NCI-H2227 (cell line): ENCODE measurements at regions not wholly inside any gene's neighbourhood (a gene's known extent, or its start where the extent isn't known, plus 50 kb on each side); places are given as distances from the start of the nearest gene placed in this dataset.

ENCODE experiments used
- DNase-seq: peaks from one replicate; lab custom pipeline; 2025; ENCODE audit not compliant: unreplicated experiment; lab: John Stamatoyannopoulos, UW

DNA sequence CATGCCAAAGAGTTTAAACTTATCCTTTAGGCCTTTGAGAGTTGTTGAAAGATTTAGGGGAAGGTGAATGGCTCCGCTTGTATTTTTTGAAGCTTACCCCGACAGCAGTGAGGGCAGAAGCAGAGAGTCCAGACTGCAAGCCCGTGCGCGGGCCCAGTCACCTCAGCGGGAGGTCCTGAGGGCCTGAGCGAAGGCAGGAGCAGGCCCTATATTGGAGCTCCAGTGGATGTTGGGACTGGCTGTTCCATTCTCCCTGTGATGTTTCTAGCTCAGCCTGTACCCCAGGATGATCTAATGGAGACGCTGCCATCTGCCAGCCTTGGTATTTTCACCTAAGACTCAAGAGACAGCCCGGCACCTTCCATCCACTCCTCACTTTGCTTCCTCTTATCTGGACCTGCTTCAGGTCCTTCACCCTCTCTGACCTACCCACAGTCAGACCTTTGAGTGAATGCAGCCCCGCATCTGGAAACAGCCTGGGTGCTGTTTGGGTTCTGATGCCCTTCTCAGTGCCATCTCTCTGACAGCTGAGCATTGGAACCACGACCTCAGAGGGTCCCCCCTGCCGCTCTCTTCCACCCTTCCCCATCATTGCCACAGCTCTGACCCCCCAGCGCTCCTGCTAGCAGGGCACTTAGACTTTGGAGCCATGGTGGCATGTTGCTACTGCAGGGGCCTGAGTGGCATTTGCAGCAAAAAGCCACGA, 628.2 kb upstream of the CADM1 start:
- no peak for DNase-seq

DNA sequence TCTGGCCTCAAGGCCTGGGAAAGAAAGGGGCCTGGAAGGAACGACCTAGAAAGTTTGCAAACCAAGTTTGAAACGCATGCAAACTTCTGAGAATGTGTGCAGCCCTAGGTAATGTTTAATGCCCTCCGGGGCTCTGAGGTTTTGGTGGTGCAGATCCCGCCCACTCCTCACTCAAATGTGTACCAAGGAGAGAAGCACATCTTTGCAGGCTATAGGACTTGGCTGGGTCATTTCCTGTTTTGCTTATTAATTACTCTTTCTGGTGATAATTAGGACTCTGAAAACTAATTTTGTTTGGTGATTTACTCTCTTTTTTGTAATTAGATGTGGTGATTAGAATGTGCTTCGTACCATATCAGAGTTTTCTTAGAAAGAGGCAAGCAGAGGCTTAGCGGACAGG, 625.9 kb upstream of the CADM1 start:
- DNase-seq, result no peak

DNA sequence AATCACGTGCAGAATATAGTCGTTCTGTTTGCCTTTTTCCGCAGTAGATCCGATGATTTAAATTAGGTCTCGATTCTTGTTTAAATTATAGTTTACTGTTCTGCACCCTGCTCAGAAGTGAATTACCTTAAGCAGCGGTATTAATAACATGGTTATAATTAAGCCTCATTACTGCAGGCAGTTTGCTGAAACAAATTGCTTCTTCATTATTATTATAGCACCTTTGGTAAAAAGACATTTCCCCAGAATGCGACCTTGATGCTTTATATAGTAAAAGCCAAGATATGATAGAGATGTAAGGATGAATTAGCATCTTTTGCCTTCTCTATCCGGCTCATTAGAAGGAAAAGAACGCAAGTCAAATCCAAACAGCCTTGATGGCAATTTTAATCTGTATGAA, 625.2 kb upstream of the CADM1 start:
- DNase-seq, result no peak

DNA sequence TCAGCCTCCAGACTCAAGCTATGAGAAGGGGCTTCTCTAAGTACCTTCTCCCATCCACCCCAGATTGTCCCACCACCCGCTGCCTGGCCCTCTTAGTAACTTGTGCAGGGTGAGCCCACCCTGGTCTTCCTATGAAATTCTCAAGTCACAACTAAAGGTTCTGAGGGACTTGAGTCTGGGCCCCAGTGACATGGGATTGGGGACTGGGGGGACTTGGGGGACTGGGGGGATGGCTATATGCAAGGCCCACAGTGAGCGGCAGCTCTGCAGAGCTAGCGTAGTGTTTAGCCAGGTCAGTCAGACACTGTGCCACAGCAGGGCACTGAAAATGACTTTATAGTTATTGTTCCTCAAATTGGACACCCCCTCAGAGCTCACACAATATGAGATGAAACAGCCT, 622.3 kb upstream of the CADM1 start:
- DNase-seq, result no peak

DNA sequence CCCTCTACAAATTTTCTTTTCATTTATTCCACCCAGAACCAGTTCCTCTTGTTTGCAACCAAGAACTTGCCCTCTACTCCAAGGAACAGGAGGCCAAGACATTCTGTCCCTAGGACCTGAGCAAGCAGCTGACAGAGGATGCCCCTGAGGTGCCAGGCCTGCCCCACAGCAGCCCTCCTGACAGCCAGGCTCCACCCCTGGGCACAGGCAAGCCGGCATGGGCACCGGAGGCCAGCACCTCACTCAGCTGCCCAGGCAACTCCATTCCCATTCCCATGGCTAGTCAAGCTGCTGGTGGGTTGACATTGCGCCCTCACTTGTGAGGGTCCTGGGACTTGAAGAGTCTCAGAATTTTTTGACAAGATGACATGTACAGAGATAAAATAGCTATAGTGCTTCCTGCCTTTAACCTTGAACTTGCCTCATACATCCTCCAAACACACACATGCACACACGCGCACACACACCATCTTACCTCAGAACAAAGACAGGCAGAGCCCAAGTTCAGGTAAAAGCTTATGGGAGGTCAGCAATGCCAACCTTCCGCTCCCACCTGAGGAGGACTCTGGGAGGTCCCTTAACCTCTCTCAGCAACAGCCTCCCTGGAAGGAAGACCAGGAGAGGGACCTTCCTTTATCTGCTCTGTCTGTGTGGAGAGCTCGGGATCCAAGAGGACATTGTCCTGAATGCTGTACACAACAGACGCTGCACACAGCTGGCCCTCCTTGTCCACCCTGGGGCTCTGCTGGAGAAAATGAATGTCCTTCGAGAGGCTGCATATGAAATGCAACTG, 620.9 kb upstream of the CADM1 start:
- DNase-seq, result no peak

DNA sequence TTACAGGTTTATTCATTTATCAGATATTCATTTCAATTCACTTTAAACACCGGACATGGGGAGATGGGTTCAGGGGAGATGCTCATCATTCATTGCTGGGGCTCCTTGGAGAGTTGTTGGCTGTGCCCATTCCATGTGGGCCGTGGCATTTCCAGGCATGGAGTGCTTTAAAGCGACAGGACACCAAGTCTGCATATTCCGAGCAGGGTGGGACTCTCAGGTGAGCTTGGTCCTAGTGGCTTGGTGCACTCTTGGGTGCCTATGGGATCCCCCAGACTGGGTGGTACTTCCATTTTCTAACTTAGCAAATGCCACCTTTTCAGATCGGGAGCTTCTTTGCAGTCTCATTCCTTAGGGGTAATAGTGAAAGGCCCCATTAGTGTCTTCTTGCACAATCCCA, 619.5 kb upstream of the CADM1 start:
- no peak for DNase-seq

DNA sequence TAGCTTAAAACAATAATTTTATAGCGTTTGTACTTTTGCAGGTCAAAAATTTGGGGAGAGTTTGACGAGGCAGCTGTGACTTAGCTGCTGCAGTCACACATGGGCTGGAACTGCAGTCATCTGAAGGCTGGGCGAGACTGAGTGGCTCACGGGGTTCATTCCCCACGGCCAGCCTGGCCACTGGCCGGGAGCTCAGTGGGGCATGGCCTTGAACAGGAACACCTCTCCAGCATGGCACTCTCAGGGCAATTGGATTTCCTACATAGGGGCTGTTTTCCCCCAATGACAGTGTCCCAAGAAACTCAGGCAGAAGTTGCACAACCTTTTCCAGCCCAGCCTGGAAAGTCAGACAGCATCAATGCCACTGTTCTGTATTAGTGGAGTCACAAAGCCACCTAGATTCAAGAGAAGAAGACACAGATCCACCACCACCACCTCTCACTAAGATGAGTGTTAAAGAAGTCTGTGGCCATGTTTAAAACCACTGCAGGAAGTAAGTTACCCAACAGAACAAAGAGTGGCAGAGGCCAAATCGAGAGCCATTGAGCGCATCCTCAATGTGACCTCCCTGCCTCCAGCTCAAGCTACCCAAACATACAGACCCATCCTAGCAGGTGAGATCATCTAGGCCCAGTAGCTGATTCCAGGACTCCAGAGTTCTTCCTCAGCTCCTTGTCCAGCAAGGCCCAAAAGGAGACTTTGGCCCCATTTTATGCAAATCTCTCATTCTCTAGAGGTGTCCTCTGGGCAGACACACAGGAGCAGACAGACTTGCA, 618.7 kb upstream of the CADM1 start:
- no peak for DNase-seq

DNA sequence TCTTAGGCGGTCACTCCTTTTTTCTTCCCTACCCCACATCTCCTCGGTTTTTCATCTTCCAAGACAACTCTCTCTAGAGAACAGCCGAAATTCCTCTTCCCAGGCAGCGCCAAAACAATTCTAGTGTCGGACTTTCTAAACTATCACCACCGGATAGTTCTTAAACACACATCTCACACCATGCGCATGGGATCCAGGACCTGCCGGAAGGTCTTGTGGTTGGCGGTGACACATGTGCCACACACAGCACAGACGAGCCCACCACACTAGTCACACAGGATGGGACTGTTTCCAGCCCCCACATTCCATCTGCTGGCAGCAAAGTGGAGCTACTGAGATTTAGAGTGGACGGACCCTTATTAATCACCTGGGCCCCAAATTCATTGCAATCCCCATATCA, 614.9 kb upstream of the CADM1 start:
- DNase-seq, result no peak

DNA sequence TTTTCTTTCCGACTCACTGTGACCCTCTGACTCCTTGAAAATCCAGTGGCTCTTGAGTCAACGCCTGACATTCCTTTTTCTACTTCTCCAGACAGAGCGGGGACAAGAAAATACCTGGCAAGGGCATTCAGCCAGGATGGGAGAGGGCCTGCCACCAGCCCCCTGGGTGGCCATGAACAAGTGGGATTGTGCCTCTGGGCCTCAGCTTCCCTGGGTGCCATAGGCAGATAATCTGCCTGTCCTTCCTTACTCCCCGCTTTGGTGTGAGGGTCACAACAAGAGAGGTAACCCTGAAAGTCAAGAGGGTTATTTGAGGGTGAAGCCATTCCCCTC, 613.9 kb upstream of the CADM1 start:
- no peak for DNase-seq

DNA sequence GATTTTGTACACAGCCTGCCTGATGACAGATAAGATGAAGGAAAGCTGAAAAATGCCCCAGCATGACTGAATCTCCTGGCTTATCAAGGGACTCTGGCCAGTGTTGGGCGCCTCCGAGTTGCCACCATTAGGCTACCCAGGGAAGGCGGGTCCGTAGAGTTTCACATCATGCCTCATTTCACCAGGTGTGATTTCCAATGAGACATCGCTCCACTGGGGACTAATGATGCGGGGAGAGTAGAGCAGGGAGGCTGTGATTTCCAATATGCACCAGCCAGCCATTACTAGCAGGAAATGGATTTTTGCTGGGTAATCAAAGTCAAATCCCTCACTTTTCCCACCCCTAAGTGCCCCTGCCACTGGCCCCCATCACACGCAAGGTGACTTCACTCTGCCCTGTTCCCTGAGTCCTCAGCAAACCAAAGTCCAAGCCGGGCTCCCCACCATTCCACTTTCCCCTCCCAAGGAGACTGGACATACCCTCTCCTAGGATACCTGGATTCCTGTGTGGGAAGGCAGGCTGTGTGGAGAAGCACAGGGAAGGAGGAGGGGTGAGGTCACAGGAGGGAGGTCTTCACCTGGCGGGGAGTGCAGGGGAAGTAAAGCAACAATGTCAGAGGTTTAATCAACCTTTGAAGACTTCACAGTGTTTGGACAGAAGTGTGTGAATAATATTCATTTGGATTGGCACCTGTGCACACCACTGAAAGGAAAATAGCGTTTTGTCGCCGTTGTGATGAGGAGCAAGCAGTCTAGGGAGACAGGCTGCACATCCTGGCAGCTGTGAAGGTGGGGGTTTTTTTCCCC, 613.3 kb upstream of the CADM1 start:
- no peak for DNase-seq

DNA sequence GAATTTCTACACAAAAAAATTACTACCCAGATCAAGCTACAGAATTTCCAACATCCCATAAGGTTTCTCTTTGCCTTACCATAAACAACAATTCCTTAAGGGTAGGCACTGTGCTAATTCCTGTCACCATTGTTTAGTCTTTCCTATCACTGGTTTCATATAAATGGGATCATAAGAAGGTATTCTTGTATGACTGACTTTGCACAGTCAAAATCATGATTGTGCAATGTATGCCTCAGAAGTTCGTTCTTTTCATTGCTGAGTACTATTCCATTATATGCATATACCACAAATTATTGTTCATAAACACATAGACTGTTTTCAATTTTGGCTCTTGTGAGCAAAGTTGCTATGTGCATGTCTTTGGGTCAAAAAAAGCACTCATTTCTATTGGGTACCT, 611.6 kb upstream of the CADM1 start:
- DNase-seq, result no peak

DNA sequence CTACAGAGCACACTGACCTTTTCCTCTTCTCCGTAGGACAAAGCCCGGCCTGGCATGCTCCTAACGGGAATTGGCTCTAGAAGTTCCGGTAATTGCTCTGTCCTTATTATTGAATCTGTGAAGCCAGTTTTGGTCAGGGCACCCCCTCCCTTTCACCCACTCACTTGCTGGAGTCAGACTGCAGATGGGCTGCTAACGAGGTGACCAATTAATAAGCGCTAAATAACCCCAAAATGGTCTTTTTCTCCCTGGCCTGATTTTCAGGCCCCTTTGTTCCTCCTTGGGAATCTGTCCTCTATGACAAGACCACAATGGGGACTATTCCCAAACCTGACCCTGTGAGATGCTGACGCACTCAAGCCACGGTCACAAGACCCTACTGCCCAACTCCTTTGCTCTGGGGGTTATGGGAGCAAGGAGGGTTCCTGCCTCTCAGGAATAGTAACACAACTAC, 610.0 kb upstream of the CADM1 start:
- DNase-seq, result no peak

DNA sequence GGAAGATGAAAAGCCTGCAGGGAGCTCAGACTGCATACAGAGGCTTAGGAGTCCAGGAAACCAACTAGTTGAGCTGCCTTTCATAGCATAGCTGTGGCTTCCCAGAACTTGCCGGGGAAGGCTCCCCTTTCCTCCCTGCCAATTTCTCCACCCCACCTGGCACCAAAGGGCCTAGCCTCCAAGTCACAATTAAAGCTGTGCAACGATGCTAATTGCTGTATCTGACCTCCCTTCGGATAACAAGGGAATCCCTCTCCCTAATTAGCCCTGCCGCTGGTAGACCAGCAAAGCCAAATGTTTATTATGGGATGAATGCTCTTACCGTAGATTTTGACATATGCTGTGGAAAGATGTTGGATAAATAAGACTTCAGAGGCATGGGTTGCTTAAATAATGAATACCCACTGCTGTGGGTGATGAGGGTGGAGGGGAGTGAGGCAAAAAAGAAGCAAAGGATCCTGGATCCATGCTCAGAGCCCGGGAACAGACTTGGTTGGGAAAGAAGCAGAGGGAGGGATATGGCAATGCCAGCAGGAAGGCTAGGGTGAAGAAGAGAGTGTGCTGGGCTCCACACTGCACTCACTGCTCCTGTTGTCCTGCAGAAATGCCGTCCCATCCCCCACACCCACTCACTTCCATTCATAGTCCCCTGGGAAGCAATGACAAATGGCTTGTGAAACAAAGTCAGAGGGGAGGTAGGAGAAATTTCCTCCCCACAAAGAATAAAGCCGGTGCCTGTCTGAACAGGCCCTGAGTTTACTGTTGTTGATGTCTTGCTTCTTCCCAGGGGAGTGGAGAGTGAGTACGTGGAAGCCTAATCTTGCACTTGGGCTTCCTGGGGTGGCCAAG, 608.1 kb upstream of the CADM1 start:
- DNase-seq, result no peak

DNA sequence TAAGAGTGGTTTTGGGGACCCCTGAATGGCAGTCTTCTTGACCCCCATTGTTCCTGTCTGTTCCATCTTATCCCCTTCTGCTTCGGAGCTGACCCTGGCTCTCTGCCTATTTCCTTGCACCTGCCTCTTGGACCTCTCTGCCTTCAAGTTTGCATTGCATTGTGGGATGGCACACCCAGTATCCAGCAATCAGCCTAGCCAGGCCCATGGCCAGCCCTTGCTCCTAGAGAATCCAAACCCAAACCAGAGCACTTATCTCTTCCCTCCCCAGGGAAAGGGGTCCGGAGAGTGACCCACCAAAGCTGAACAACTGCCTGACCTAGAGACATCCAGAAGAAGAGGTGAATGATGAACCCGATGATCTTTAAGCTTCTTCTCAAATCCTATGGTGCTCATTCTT, 607.3 kb upstream of the CADM1 start:
- no peak for DNase-seq

DNA sequence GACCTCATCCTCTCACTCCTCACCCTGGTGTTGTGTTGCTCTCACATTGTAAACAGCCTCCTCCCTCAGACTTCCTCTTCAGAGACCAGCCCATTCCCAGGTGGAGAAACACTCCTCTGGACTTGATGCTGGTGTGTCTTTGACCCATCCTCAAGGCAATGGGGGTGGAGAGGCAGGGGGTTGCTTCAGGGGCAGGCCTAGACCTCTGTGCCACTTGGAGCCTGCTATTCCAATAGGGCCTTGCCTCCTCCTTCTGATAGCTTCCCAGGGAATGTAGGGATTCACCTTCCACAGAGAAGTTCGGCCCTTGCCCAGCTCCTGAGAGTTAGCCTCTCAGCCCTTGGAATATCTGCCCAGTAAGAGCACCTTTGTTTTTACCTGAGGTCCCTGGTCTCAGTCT, 606.6 kb upstream of the CADM1 start:
- no peak for DNase-seq

DNA sequence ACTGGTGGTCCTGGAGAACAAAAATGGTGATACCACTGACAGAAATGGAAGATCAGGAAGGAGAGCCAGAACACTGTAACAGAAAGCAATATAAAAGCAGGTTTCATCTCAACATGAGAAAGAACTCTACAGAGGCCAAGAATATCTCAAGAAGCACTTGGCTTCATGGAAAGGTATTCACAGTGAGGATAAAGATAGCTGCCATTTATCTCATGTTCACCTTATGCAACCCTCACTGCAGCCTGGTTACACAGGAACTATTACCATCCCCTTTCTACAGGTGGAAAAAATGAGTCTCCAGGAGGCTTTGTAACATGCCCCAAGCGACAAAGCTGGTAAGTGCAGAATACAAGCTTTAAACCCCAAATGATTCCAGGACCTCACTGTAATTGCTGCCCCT, 606.1 kb upstream of the CADM1 start:
- DNase-seq, result no peak

DNA sequence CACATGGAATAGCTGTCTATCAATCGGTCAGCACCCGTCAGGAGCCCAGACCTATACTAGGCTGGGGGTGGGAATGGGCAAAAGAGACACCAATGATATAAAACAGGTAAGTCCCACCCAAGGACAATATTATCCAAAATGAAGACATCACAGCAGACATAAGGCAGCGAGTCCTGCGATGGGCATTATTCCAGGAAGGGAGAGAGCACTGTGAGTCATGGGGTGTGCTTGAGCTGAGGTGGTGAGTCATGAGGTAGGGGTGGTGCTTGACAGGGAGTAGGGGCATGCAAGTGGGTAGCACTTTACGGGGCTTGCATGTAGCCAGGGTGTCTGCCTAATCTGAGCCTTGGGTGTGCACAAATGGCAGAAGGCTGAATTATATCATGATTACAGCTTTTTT, 605.0 kb upstream of the CADM1 start:
- no peak for DNase-seq

DNA sequence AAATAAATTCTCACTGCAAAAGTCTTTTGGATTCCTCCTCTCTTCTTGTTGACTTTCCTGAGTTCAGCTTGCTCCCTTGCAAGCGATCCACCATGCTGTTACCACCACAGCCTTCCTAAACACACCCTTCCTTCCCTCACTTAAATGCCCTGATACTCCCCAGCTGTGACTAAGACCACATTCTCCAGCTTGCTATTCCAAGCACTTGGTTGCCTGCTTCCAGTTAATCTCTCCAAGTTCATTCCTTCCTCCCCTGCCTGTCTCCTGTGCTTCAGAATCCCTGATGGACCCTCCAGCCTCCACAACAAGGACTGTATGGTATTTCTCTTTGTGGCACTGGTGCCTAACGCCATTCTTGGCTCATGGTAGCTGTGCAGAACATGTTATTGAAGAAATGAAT, 603.9 kb upstream of the CADM1 start:
- DNase-seq, result no peak

DNA sequence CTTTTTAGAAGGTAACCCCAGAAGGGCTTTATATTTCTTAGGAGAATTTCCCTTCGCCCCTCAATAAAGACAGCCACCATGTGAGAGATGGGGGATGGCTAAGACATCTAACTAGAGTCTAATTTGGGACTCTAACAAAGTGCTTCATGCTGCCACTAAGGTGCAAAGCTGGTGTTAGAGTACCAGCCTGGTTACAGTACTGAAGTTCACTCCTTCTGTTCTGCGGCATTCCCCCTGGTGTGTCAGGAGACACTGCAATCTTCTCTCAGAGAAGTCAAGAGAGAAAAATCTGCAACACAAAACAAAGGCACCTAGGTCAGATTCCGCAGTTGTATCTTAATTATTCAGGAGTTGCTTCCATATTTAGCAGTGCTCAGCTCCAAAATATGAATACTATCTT, 603.0 kb upstream of the CADM1 start:
- no peak for DNase-seq

DNA sequence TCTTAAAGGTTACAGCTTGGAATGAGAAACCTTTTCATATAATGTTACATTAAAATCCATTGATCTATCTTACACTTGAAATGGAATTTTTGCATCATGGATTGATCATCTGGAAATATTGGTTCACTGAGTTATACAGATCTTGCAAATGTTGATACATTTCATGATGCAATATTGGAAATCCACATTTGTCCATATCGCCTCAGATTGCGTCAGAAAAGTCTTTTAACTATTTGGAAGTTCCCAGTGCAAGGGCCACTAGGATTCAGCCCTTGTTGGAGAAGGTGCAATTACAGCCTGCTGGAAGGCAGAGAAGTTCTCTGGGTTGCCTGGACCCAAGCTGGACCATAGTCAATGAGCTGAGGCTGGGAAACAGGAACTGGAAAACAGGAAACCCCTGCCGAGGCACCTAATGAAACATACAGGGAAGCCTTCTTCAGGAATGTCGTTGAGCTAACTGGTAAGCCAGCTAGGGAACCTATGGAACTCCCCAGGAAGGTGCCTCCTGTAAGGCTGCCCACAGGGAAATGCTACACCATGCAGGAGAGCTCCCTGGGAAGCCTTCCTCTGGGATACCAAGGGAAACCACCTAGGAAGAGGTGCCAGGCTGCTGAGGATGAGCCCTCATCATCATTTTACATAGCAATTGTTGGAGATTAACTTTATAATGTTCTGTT, 600.4 kb upstream of the CADM1 start:
- DNase-seq, result no peak
